Activated CD4-positive, alpha-beta T cell treated with anti-CD3 and anti-CD28 coated beads, Interleukin-10, Interleukin-2, amounts not matched to agents 100 ng/mL and 50 ng/mL, durations not matched to agents 16 hours and 8 hours (primary cell): ENCODE measurements at regions not wholly inside any gene's neighbourhood (a gene's known extent, or its start where the extent isn't known, plus 50 kb on each side); places are given as distances from the start of the nearest gene placed in this dataset.
"Not testable (repeated sequence)": the region's sequence is repeated elsewhere in the genome, so short reads cannot be mapped to it uniquely, and the experiment has no call there.

Source experiments
- DNase-seq: peaks from one replicate; pipeline ENCODE4 v3.0.0-alpha.2; 2020

DNA sequence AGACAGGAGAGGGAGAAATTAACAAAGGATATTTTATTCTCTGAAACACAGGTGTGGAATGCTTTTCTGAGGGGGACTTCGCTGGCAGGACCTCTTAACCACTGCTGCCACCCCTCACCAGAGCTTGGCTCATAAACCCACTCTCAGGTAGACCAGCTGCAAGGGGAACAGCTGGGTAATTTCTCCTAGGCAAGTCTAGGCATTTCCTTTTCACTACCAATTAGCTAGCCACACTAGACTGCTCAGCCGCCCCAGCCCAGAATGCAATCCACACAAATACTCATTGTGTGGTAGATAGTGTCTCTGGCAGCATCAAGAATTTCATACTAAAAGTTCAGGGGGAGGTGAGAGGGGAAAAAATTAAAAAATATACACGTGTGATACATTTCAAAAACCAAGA, 267.6 kb upstream of the ID4 start:
- no peak for DNase-seq

DNA sequence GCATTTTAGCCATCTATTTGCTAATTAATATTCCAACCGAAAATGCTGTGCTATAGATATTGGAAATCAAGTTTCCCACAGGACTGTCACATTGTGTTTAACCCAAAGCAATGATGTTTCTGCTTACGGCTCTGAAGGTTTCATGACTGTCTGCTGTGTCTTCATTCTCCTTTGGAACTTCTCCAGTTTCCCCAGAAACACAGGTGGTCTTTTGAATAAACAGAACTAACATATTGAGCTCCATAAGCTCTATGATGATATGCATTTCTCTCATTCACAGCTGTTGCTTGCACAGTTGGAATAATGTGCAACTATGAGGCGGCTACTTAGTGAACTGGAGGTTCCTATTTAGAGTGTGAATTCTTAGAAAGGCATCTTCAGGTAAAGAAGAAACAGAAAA, 266.0 kb upstream of the ID4 start:
- DNase-seq, result no peak

DNA sequence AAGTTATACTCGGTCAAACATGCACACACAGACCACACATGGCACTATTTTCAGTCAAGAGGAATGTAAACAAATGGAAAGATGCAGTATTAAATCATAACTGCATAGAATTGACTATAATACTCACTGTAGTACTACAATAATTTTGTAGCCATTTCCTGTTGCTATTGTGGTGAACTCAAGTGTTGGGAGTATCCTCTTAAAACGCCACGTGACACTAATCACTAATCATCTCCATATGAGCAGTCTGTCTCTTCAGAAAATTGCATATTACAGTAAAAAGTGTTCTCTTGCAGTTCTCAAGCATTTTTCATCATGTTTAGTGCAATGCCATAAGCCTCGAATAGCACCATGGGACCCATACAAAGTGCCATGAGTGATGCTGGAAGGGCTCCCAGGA, 258.7 kb upstream of the ID4 start:
- no peak for DNase-seq

DNA sequence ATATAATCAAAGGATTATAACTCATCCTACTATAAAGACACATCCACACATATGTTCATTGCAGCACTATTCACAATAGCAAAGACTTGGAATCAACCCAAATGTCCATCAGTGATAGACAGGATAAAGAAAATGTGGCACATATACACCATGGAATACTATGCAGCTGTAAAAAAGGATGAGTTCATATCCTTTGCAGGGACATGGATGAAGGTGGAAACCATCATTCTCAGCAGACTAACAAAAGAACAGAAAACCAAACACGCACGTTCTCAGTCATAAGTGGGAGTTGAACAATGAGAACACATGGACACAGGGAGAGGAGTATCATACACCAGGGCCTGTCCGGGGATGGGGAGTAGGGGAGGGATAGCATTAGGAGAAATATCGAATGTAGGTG, 253.0 kb upstream of the ID4 start:
- DNase-seq, result not testable (repeated sequence)

DNA sequence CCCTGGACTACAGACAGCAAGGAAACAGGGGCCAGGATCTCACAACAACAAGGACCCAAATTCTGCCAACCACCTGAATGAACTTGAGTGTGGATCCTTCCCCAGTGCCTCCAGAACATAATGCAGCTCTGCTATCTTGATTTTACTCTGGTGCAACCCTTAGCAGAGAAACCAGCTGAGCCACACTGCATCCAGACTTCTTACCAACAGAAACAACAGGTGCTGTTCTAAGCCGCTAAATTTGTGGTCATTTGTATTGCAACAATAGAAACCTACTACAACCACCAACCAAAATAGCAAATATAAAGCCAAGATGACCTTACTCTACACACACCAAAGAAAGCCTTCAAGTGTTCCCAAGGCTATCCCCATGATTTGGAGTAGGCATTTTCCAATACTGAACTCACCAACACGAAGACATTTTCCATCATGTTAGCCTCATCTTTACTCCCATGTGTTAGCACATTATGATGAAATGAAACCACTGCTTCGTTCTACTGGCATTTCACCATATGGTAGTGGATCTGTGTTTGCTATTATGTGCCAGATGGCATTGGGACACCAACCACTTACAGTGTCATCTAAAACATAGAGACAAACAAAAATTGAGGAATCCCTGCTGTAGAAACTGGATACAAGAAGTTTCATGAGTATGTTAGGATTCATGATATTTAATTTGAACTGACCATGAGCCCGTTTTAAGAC, 249.8 kb upstream of the ID4 start:
- no peak for DNase-seq

DNA sequence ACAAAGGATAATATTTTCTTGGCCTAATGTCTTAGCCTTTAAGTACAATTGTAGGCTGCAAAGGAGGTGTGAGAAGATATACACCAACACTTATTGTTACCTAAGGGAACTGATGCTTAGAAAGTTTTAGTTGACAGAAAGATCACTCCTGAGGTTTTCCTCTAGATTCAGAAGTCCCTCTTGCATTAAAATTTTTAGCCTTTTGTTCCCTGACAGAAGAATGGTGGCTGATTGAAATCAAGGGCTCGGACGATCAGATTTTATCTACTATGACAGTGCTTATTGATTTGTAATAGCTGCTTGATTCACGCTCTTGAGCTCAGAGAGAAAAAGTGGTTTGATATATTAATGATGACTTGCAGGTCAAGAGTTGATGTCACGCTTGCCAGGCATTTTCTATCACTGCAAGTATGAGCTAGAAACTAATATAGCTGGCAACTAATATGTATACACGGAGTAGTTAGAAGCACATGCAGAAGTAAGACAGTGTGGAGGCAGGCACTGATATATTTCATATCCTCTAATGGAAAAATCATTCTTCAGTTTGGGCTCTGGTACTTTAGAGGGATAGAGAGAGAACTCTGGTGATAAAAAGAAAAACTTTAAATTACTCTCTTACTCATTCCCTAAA, 246.6 kb upstream of the ID4 start:
- DNase-seq, result no peak

DNA sequence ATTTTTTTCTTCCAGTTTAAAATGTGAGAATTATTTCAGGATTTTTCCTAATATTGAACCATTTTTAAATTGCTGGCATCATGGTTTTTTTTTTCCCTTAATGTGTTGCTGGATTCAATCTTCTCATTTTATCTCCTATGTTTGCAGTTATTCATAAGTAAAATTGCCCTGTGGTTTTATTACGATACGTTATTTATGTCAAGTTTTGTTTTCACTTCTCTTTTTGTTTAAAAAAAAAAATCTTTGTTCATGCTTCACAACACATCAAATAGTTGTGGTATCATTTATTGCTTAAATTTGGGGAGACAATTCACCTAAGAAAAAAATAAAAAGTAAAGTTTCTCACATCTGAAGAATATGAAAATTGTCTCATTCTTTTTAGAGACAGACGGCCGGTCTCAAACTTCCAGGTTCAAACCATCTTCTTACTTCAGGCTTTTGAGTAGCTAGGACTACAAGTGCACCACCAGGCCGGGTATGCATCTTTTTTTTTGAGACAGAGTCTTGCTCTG, 239.3 kb upstream of the ID4 start:
- no peak for DNase-seq

DNA sequence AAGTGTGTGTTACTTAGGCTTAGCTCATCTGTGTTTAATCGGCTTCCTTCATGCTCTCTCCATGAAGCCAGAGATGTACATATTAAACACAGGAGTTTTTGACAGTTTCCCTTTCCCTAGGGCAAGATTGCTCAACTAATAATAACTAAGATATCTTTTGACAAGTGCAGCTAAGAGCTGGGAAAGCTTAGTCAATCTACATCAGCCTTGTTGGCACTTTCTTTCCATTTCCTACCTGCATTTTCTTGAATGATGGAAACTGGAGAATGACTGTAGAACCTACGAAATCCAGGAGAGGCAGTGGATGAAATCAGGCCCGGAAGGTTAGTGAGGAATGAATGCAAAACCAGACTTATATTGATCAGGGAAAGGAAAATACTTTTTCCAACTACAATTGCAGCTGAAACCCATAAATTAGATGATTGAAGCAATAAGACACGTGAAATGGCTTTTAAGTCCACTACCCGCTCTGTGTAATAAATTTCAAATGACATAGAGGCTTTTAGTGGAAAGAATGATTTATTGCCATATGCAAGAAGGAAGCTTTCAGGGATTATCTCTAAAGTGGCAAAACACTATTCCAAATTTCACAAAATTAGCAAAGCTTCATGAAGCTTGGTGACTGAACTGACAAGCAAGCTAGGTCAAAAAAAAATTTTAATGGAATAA, 237.2 kb upstream of the ID4 start:
- no peak for DNase-seq

DNA sequence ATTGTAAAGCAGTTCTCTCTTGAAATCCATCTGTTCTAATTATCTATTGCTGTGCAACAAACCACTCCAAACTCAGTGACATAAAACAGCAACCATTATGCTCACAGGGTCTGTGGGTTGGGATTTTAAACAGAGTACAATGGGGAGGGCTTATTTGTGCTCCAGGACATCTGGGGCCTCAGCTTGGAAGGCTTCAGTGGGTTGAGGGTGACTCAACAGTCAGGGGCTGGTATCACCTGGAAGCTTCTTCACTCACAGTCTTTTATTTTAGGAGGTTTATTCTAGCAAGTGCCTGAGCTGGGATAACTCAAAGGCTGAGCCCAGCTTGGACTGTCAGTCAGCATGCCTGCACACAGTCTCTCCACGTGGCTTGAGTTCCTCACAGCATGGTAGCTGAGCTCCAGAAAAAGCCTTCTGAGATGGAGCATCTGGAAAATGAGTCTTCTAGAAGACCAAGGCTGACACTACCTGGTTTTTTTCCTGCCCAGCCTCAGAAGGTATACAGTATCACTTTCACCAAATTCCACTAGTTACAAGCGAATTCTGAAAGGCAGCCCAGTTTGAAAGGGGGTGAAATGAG, 234.6 kb upstream of the ID4 start:
- no peak for DNase-seq

DNA sequence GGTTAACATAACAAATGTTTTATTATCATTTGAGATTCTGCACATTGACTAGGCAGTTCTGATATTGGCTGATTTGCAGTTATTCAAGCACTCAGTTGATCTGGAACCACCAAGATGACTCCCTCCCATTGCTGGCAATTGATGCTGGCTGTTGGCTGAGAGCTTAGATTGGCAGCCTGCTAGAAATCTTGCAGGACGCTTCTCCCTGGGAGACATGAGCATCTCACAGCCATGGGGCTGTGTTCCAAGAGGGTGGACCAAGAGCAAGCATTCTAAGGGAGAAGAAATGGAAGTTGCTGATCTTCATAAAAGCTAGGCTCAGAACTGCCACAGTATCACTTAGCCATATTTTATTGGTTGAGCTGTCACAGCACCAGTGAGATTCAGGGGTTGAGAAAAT, 233.4 kb upstream of the ID4 start:
- DNase-seq, result no peak

DNA sequence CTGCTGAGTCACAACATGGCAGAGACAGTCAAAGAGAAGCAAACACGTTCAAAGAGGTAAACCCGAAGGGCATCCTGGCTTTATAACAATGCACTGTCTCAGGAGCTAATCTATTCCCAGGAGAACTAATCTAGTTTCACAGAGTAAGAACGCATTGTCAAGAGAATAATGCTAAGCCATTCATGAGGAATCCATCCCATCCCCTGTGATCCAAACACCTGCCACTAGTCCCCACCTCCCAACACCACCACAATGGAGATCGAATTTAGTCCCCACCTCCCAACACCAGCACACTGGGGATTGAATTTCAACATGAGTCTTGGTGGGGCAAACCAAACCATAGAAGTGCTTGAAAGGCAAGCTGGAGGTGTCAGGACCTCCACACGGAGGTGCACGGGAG, 231.5 kb upstream of the ID4 start:
- DNase-seq, result no peak

DNA sequence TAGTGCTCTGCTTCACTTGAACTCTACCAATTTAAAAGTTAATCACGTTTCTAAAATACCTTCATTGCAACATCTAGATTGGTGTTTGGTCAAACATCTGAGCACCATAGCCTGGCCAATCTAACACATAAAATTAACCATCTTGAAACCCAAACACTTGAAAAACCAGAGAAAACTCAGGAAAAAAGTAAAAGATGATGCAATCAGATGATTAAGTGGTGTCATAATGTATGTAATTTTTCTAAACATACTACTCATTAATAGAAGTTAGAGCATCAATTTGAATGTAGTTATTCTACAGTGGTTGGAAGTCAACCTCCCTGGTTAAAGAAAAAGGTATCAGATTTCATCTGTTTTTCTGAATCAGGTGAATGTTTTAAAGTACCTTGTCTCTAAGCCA, 228.6 kb upstream of the ID4 start:
- no peak for DNase-seq

DNA sequence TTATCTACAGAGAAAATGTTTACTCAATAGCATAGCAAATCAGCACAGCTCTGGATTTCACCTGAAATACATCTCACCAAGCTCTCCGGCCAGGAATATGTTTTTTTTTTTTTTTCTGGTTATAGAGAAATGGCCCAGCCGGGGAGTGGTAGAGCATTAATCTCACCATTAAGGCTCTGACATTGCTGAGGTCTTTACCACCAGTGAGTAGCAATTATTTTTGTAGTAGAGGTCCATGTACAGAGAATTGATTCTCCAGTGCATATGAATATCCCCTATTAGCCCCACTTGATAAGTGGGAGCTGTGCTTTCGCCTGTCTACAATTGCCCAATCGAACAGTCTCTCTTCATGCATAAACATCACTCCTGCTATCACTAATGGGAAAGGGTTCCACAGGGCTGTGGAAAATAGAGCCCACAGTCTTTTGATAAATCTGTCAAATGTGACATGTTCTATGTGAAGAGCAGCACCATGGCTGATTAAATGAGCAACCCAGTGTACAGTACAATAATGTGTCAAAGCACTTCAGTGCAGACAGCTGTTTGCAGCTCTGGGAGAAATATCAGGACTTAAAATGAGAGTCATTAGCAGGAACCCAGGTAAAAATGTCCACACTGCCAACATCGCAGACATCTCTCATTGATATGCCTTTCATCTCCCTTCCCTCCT, 227.1 kb upstream of the ID4 start:
- DNase-seq, result no peak

DNA sequence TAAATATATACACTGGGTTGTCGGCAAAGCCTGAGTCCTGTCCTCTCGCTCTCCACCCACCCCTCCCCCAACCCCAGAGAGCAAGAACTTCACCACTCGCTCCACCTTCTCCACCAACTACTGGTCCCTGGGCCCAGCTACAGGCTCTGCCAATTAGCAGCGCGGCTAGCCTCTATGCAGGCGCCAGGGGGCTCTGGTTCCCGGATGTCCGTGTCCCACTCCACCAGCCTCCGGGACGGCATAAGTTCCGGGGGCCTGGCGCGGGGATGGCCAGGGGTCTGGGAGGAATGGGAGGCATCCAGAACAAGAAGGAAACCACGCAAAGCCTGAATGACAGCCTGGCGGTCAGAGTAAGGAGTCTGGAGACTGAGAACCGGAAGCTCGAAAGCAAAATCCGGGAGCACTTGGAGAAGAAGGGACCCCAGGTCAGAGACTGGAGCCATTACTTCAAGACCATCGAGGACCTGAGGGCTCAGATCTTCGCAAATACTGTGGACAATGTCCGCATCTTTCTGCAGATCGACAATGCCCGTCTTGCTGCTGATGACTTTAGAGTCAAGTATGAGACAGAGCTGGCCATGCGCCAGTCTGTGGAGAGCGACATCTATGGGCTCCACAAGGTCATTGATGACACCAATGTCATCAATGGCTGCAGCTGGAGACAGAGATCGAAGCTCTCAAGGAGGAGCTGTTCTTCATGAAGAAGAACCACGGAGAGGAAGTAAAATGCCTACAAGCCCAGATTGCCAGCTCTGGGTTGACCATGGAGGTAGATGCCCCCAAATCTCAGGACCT, 224.3 kb upstream of the ID4 start:
- not testable (repeated sequence) for DNase-seq

DNA sequence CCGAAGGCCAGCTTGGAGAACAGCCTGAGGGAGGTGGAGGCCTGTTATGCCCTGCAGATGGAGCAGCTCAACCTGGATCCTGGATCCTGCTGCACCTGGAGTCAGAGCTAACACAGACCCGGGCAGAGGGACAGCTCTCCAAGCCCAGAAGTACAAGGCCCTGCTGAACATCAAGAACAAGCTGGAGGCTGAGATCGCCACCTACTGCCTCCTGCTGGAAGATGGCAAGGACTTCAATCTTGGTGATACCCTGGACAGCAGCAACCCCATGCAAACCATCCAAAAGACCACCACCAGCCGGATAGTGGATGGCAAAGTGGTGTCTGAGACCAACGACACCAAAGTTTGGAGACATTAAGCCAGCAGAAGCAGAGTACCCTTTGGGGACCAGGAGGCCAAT, 223.5 kb upstream of the ID4 start:
- no peak for DNase-seq

DNA sequence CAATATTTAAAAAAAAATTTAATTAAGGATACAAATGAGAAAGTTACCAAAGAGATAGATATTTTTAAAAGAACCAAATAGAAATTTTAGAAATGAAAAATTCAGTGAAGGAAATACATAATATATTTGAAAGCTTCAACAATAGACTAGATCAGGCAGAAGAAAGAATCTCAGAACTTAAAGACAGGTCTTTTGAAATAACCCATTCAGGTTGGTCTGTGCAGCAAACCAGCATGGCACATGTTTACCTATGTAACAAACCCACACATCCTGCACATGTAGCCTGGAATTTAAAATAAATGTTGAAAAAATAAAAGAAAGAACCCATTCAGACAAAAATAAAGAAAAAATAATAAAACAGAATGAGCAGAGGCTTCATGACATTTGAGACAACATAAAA, 221.1 kb upstream of the ID4 start:
- no peak for DNase-seq

DNA sequence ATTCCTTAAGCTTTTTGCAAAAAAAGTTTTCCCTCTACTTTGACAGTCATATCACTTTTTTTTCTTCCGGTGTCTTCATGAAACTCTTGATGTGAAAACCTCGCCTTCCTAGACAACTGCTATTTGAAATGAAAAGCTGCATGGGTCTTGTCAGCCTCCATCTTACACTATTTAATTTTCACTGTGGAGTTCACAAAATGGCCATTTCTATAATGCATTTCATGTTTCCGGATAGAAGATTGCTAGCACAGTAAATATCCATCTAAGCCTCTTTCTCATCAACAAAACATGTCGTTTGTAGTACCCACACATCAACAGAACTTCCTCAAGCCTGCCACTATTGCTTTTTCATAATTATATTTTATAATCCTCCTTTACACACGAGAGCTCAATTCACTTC, 204.9 kb upstream of the ID4 start:
- DNase-seq, result no peak

DNA sequence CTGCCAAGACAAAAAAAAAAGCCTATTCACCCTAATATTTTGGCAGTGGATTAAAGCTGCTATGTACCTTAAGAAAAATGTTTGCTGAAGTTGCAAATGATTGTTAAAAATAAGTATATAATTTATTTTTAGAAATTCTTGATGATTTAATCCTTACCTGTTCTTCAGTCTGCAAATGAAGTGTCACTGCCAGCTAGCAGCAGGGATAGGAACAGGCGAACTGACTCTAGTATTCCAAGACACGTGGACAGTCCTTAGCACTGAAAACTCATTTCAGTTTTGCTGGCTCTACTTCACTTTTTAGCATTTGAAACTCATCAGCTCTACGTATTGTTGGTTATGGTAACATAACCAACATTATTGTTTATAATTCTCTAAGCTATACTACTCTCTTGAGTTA, 204.4 kb upstream of the ID4 start:
- no peak for DNase-seq

DNA sequence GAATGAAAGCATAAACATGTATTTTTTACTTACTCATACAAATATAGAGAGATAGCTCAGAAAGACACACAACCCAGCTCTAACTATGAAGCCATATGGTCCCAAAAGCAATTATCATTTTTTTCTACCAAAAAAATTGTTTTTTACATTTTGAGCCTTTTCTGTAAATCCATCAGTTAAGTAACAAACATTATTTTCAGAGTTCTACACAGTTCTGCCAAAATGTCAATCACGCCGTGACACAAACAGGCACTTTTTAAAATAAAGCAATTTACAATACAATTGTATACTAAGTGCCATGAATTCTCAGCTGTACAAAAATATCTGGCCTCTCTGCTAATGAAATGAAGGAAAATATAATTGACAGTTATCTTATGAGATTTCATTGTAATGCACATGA, 201.4 kb upstream of the ID4 start:
- no peak for DNase-seq

DNA sequence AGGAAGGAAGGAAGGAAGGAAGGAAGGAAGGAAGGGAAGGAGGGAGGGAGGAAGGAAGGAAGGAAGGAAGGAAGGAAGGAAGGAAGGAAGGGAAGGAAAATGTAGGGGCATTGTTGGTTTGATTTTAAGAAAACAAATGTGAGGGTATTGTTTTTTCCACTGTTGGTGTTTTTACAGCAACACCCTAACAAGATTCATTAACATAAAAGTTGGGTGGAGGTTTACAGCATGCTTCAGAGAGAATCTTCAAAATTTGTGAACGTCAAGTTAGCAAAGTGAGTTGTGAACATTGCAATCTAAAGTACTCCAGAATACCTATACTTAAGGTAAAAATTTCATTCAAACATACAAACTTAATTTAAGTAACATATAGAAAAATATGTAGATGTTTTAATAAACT, 200.2 kb upstream of the ID4 start:
- DNase-seq, result no peak

DNA sequence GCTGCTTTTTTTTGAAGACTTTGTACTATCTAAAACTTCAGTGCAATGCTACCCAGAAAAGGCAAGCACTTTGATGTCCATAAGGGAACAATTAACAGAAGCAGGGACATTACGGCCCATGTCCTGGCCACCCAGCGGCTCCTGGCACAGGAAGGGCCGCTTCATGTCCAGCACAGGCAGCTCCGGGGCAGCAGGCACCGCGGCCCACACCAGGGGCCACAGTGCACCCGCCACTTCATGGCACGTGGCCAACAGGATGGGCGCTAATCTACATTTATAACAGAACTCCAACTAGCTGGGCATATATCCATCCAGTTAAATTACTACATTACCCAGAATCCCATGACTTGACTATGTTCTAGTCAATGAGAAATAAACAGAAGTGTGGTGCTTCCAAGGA, 198.2 kb upstream of the ID4 start:
- no peak for DNase-seq

DNA sequence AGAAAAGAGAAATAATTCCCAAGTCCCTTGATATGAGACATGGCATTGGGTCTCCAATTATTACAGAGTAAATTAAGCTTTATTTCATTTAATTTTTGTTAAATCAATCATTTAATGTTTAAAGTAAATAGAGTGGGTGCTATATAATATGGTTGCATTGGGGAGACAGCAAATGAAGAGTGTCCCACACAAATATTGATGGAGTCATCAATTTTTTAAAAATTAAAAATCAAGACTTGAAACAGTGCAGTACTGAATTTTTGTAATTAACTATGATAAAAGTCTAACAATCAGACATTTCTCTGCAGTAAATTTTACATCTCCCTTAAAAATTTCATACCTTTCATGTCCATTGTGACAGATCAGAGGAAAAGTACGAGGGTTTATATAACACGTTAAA, 193.9 kb upstream of the ID4 start:
- DNase-seq, result no peak

DNA sequence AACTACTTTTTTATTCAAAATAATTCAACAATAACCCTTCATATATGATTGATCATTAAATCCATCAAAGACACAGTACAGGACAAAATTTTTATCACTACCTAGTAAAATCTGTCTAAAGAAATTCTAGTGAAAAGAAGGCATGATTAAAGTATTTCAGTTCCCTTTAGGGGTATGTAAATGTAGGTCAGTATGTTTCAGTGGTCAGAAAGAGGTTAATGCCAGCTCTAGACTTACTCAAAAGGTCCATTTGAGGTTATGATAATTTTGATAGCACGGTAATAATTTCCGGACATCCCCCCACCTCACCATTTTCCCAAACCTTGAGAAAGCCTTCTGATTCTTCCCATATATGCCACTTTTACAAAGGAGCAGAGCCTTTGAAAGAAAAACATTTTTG, 193.5 kb upstream of the ID4 start:
- no peak for DNase-seq
